HG03280 (cell line): ENCODE measurements at regions not wholly inside any gene's neighbourhood (a gene's known extent, or its start where the extent isn't known, plus 50 kb on each side); places are given as distances from the start of the nearest gene placed in this dataset.
"Not testable (repeated sequence)": the region's sequence is repeated elsewhere in the genome, so short reads cannot be mapped to it uniquely, and the experiment has no call there.

Source experiments
- ATAC-seq: cut with Tn5 transposase; IDR thresholded peaks from one replicate; pipeline ENCODE4 v1.9.1; 2021; ENCODE audit warnings: mild to moderate bottlenecking, moderate library complexity; ENCODE audit not compliant: unreplicated experiment

DNA sequence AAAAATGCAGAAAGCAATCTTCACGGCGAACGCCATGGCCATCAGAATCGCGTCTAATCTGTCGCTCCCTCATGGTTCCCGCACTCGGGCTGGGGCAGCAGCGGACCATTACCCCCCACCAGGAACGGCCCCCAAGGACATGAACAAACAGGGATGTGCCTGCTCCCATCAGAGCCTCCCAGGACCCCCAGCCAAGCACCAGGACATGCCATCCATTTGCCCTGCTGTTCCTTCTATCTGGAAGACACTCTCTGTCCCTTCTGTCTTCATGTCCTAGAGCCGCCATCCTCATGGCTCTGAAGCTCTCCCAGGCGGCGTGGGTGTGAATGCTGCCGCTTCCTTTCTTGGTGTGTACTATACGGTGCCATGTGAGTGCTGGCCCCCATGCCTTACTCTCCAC, 371.8 kb downstream of the BCL11B start:
- no peak for ATAC-seq

- ATAC-seq, result no peak
Measured at GRCh38 chr14:98900798-98901197, 371.2 kb downstream of the BCL11B start.

DNA sequence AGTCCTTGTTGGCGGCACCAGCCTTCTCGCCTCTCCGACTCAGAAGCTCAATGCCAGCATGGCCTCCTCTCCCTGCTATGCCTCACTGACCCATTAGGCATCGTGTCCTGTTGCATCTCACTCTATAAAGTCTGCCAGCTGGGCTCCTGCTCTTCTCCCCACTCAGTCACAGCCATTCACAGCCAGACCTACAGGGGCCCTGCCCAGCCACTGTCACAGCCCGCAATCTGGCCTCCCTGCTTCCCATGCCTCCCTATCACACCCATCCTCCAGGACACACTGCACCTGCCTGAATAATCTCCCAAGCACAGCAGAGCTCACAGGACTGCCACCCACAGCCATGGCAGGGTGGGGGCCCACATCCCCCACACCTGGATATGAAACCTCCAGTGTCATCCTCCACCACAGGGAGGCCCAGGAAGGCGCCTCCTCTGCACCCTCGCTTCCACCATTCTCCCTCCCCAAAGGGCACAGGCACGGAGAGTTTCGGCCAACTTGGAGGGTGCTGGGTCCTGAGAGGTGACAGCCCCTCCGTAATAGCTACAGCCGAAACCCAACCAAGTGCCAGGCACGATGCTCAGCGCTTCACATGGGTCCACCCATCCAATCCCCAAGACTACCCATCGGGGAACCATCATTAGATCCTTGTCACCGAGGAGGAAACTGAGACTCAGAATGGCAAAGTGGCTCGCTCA, 370.3 kb downstream of the BCL11B start:
- ATAC-seq, result no peak

DNA sequence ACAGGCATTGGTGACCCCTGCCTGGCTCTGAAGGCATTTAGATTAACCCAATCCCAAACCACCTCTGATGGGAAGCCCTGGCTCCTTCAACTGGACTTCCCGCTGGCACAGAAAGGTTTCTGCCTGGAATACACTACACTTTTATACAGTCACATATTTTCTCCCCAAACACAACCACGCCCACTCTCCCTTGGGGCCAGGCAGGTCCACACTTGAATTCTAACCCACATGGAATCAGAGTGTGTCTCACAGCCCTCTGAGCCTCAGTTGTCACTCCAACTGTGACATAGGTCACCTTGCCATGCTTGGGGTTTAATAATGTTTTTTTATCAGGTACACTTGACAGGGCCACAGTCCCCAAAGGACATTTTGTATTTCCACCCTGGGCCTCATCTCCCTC, 368.6 kb downstream of the BCL11B start:
- no peak for ATAC-seq

- ATAC-seq, result no peak
Measured at GRCh38 chr14:98904677-98905076, 367.3 kb downstream of the BCL11B start.

DNA sequence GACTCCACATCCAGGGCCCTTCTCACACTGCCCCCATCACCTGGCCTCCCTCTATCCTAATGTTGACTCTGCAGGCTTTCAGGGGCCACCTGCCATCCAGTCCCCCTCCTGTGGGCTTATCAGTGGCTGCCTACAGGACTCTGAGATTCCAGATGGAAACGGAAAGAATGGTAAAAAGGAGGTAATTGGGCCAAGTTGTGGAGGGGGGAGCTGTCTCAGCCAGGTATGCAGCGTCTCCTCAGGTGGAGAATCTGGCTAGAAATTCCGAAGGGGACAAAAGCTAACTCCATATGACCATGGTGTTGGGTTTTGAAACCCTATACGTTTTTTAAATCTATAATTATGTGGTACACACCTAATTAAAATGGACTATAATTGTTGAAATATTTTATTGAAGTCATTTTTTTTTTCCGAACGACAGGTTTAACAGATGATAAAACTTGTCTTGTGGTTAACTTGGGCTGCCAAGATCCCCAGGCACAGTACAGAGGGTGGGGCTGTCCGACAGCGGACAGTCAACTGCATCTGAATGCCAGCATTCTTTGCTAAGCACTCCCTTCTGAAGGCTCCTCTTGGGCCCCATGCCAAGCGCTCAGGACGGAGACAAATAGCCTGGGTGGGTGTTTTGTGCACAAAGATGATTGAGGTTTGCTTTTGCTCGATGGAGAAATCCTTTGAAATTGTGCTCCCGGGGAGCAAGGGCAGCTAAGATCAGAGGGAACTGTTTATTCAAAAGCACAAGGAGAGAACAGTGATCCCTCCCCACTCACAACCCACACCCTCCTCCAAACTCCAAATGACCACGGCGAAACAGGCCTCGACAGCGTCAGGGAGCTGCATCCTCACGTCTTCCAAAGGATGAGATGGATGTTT, 365.6 kb downstream of the BCL11B start:
- no peak for ATAC-seq

GRCh38 chr14:98907271-98907670, 364.7 kb downstream of the BCL11B start:
- ATAC-seq, result no peak

GRCh38 chr14:98908050-98908449, 363.9 kb downstream of the BCL11B start:
- ATAC-seq, result no peak

GRCh38 chr14:98909251-98909944, 362.6 kb downstream of the BCL11B start:
- no peak for ATAC-seq

DNA sequence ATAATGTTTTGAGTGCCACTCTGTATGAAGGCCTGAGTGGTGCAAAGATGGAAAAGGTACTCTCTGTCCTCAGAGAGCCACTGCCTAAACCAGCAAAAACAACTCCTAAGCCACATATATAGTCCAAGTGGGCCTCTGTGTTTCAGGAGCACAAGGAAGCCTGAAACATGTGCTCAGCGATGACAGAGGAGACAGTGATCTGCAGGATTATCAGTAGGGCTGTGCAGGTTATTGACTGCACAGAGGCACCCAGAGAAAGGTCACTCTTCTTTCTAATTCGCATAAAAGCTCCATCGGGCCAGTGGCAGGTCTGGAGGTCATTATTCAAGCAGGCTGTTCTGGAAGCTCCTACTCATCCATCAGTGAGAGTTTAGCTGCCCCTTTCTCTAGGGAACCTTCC, 361.9 kb downstream of the BCL11B start:
- ATAC-seq, result no peak

DNA sequence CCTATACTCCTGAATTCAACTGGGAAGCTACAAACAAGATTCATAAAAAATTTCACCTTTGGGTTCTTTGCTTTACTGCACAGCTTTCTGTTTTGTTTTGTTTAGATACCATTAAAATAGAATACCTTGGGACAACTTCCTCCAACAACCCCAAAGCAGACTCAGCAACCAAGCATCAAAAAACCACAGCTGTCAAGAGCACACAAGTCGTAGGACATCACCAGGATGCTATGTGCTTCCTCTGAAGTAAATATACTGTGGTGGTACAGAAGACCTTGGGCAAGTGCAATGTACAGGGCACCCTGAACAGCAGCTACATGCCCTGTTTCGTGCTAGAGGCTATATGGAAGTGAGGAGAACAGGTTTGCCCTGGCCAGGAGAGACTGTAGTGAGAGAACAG, 359.3 kb downstream of the BCL11B start:
- no peak for ATAC-seq

DNA sequence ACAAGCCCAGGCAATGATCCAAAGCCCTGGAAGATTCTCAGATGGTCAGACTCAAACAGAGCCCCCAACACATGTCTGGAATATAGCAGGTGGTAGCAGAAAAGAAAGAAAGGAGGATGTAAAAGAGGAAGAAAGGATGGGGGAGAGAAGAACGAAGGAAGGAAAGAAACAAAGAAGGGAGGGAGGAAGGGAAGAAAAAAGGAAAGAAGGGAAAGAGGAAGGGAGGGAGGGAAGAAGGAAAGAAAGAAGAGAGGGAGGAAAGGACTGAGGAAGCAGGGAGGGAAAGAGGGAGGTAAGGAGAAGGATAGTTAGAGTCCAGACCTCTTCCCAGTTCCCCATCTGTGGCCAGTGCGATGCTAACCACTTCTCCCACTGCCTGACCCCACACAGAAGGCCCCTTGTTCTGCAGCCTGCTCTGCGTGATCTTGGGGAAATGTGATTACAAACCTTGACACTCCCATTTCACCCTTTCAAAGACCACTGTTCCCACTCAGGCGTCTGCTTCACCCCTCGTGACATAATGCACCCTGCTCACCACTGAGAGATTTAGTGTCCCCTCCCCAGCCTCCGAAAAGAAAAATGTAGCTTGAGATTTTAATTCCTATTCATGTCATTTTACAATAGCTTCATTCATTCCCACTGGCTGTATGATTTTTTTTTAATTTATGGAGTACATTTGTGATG, 357.9 kb downstream of the BCL11B start:
- no peak for ATAC-seq

- no peak for ATAC-seq
Measured at GRCh38 chr14:98914942-98915341, 357.1 kb downstream of the BCL11B start.

GRCh38 chr14:98915625-98916024, 356.4 kb downstream of the BCL11B start:
- no peak for ATAC-seq

DNA sequence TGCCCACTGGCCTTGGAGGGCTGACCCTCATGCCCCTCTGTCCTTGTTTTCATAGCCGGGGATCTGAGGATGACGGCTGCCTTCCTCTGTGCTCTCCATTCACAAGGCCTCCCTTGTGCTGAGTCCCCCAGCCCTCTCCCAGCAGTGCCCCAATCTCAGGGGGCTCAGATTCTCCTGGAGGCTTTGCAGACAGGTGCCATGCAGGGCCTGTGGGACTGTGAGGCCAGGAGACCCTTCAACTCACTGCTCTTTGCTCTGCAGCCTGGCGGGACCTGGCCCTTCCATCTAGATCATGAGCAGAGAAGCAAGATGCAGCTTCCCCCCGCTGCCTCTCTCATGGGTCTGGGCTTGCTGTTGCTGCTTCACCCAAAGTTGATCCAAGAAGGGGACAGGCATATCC, 356.0 kb downstream of the BCL11B start:
- no peak for ATAC-seq

DNA sequence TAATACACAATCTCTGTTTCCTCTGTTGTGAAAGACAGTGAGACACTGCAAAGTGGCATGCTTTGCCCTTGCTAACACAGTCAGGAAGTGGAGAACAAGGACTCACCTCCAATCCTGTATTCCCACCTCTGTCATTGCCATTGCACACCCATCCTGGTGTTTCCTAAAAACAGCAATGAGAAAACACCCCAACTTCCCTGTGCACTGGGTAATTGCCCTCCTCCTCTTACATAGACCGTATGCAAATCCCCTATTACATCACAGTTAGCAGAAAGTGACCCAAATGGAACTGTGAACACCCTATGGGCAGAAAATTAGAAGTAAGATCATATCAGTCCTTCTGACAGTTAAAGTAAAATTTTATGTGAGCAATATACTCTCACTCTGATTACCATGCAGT, 355.5 kb downstream of the BCL11B start:
- no peak for ATAC-seq

GRCh38 chr14:98919434-98919833, 352.6 kb downstream of the BCL11B start:
- no peak for ATAC-seq

DNA sequence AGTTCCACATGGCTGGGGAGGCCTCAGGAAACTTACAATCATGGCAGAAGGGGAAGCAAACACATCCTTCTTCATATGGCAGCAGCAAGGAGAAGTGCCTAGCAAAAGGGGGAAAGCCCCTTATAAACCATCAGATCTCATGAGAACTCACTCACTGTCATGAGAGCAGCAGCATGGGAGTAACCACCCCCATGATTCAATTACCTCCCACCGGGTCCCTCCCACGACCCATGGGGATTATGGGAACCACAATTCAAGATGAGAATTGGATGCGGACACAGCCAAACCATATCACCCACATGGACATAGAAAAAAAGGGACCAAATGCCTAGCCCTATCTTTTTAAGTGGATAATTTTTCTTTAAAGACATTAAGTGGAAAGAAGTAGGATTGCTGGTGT, 350.7 kb downstream of the BCL11B start:
- not testable (repeated sequence) for ATAC-seq

GRCh38 chr14:98923596-98923995, 348.4 kb downstream of the BCL11B start:
- no peak for ATAC-seq

GRCh38 chr14:98924046-98924445, 348.0 kb downstream of the BCL11B start:
- ATAC-seq, result no peak

GRCh38 chr14:98925354-98926040, 346.5 kb downstream of the BCL11B start:
- ATAC-seq, result no peak
